Endothelial cell (in vitro differentiated cells): ENCODE measurements at regions not wholly inside any gene's neighbourhood (a gene's known extent, or its start where the extent isn't known, plus 50 kb on each side); places are given as distances from the start of the nearest gene placed in this dataset.

Experiments used
- DNase-seq: peaks from one replicate; pipeline ENCODE4 v3.0.0; 2021; ENCODE audit warnings: low spot score
- H3K27ac Mint-ChIP-seq: one replicate; pipeline ENCODE4 v1.8.0; 2021; ENCODE audit warnings: mixed read lengths, inconsistent platforms; ENCODE audit not compliant: unreplicated experiment
- H3K27me3 Mint-ChIP-seq: one replicate; pipeline ENCODE4 v1.8.0; 2021; ENCODE audit warnings: mild to moderate bottlenecking, moderate library complexity, mixed read lengths, inconsistent platforms; ENCODE audit not compliant: unreplicated experiment
- H3K36me3 Mint-ChIP-seq: one replicate; pipeline ENCODE4 v1.8.0; 2021; ENCODE audit warnings: mild to moderate bottlenecking, low read depth, mixed read lengths, inconsistent platforms; ENCODE audit not compliant: unreplicated experiment
- H3K4me1 Mint-ChIP-seq: one replicate; pipeline ENCODE4 v1.8.0; 2021; ENCODE audit warnings: mild to moderate bottlenecking, mixed read lengths, inconsistent platforms; ENCODE audit not compliant: unreplicated experiment
- H3K4me3 Mint-ChIP-seq: one replicate; pipeline ENCODE4 v1.8.0; 2021; ENCODE audit warnings: mild to moderate bottlenecking, mixed read lengths, inconsistent platforms; ENCODE audit not compliant: unreplicated experiment
- H3K9me3 Mint-ChIP-seq: one replicate; pipeline ENCODE4 v1.8.0; 2021; ENCODE audit warnings: mixed read lengths, inconsistent platforms; ENCODE audit not compliant: unreplicated experiment
- CTCF ChIP-seq: fragments of 200-600 bp; sonication (generic); IDR thresholded peaks from one replicate; pipeline ENCODE4 v1.5.0; 2021; ENCODE audit warnings: antibody characterized with exemption; ENCODE audit not compliant: unreplicated experiment

DNA sequence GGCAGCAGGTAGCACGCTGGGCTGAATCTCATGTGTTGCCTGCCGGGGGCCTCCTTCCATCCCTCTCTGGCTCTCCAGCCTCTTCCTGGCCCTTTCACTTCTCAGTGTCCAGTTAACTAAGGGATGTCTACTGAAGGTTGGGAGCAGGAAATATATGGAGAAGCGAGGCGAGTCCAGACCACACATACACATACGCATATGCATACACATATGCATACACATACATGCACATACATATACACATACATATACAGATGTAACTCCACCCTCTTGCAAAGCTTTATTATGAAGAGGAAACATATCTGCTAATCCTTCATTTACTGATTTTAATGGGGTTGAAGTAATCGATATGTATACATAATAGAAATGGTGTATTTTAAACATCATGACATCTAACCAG lies 636.1 kb upstream of the CCDC179 start:
- TF ChIP-seq CTCF: no peak
- no peak for DNase-seq
- Mint-ChIP-seq H3K4me3 (no peak overlapping the region), H3K27ac (no peak overlapping the region), H3K36me3 (no peaks in the 10 kb centered on the region), H3K4me1 (no peaks in the 10 kb centered on the region), H3K9me3 (no peaks in the 10 kb centered on the region), H3K27me3 (no peaks in the 10 kb centered on the region)

GRCh38 chr11:23497040-23497439 lies 636.8 kb upstream of the CCDC179 start:
- Mint-ChIP-seq H3K4me1 (no peaks in the 10 kb centered on the region), H3K4me3 (no peak overlapping the region), H3K27me3 (no peaks in the 10 kb centered on the region), H3K36me3 (no peaks in the 10 kb centered on the region), H3K27ac (no peak overlapping the region), H3K9me3 (no peaks in the 10 kb centered on the region)
- TF ChIP-seq CTCF: no peak
- DNase-seq: no peak

GRCh38 chr11:23502389-23502788 lies 642.1 kb upstream of the CCDC179 start:
- Mint-ChIP-seq H3K4me1 (no peaks in the 10 kb centered on the region), H3K27me3 (no peaks in the 10 kb centered on the region), H3K27ac (no peak overlapping the region), H3K9me3 (no peaks in the 10 kb centered on the region), H3K36me3 (no peaks in the 10 kb centered on the region), H3K4me3 (no peak overlapping the region)
- TF ChIP-seq CTCF: no peak
- no peak for DNase-seq

GRCh38 chr11:23502826-23503225 lies 642.6 kb upstream of the CCDC179 start:
- Mint-ChIP-seq H3K9me3 (no peaks in the 10 kb centered on the region), H3K27ac (no peak overlapping the region), H3K27me3 (no peaks in the 10 kb centered on the region), H3K4me1 (no peaks in the 10 kb centered on the region), H3K36me3 (no peaks in the 10 kb centered on the region), H3K4me3 (no peak overlapping the region)
- no peak for TF ChIP-seq CTCF
- no peak for DNase-seq

- H3K27me3 Mint-ChIP-seq: no peaks in the 10 kb centered on the region
- no peak for DNase-seq
- H3K27ac Mint-ChIP-seq: no peak overlapping the region
- H3K36me3 Mint-ChIP-seq: no peaks in the 10 kb centered on the region
- no peaks in the 10 kb centered on the region for H3K4me1 Mint-ChIP-seq
- no peak overlapping the region for H3K4me3 Mint-ChIP-seq
- H3K9me3 Mint-ChIP-seq: no peaks in the 10 kb centered on the region
- TF ChIP-seq CTCF: no peak
Measured at GRCh38 chr11:23509023-23509422, 648.7 kb upstream of the CCDC179 start.
